HCT116 (cell line): ENCODE measurements at regions not wholly inside any gene's neighbourhood (a gene's known extent, or its start where the extent isn't known, plus 50 kb on each side); places are given as distances from the start of the nearest gene placed in this dataset.

Source experiments
- CBX3 ChIP-seq: IDR thresholded peaks from 2 replicates; pipeline ENCODE4 v1.6.1; 2012; ENCODE audit warnings: low read depth
- CTCF ChIP-seq, 3 experiments: fragments of 200-600 bp in 1 of 3; sonication (generic) in 1 of 3; IDR thresholded peaks in 2 of 3; conservative IDR thresholded peaks in 1 of 3; 2 replicates each; pipeline ENCODE4 v1.5.1; 2012 to 2017; ENCODE audit warnings: low read depth in 2 of 3, low read length in 2 of 3, antibody characterized with exemption in 1 of 3, borderline replicate concordance in 1 of 3, control low read depth in 1 of 3, mild to moderate bottlenecking in 1 of 3, mixed read lengths in 1 of 3, mixed run types in 1 of 3, moderate library complexity in 1 of 3; ENCODE audit not compliant: insufficient read depth in 1 of 3
- EZH2 ChIP-seq: fragments of 200-600 bp; sonication (generic); IDR thresholded peaks from 2 replicates; pipeline ENCODE4 v1.6.1; 2017; ENCODE audit warnings: antibody characterized with exemption, mixed run types
- JUND ChIP-seq: IDR thresholded peaks from 2 replicates; pipeline ENCODE4 v1.6.1; 2012
- MAX ChIP-seq: IDR thresholded peaks from 2 replicates; pipeline ENCODE4 v1.6.1; 2012
- POLR2A ChIP-seq: IDR thresholded peaks from 2 replicates; pipeline ENCODE4 v1.7.0; 2011; ENCODE audit warnings: borderline replicate concordance; ENCODE audit not compliant: insufficient read depth, insufficient read length; ENCODE audit errors: extremely low read depth
- POLR2AphosphoS5 ChIP-seq: IDR thresholded peaks from 2 replicates; pipeline ENCODE4 v1.6.1; 2011; ENCODE audit warnings: mild to moderate bottlenecking, low read depth, low read length, moderate library complexity
- SP1 ChIP-seq: IDR thresholded peaks from 2 replicates; pipeline ENCODE4 v1.6.1; 2012; ENCODE audit warnings: low read depth
- YY1 ChIP-seq: IDR thresholded peaks from 2 replicates; pipeline ENCODE4 v1.6.1; 2011; ENCODE audit warnings: low read length, low read depth, moderate library complexity, mild to moderate bottlenecking; ENCODE audit not compliant: insufficient replicate concordance; ENCODE audit errors: extremely low read depth
- ZBTB33 ChIP-seq: IDR thresholded peaks from 2 replicates; pipeline ENCODE4 v1.6.1; 2011; ENCODE audit warnings: mild to moderate bottlenecking, low read length, moderate library complexity; ENCODE audit not compliant: insufficient replicate concordance; ENCODE audit errors: extremely low read depth

- TF ChIP-seq EZH2 (no peak), CTCF (IDR thresholded peaks at IDR 0.05 in 2 of 3, conservative IDR thresholded peaks at IDR 0.05 in 1 of 3; ENCODE audit: borderline replicate concordance in 1 of 3, insufficient read depth in 1 of 3, low read depth in 2 of 3, low read length in 2 of 3) (no peak), SP1 (no peak), POLR2AphosphoS5 (no peak), YY1 (no peak), ZBTB33 (no peak), JUND (no peak), POLR2A (no peak), MAX (no peak), CBX3 (no peak)
Observed at GRCh38 chr17:13981881-13982280, 87.4 kb upstream of the COX10 start.
